HepG2 (cell line): ENCODE measurements at regions not wholly inside any gene's neighbourhood (a gene's known extent, or its start where the extent isn't known, plus 50 kb on each side); places are given as distances from the start of the nearest gene placed in this dataset.

Source experiments
- ATAC-seq: fragments of 200-7000 bp; cut with Tn5 transposase; 3 replicates; pipeline ENCODE4 v1.9.1; 2020; ENCODE audit warnings: mild to moderate bottlenecking, moderate library complexity
- BruUV-seq: library from RNA; stranded (reverse); fragments of 400-500 nt; replicated peaks from 2 replicates; lab custom pipeline; 2021; lab: Mats Ljungman, UMichigan
- CTCF ChIA-PET: fragments of 300-600 bp; formaldehyde crosslinking; extraction: SDS; loops from one replicate; lab custom pipeline; 2021; ENCODE audit warnings: low total read pairs, inconsistent platforms, low intra/inter-chr PET ratio; lab: Yijun Ruan, JAX
- POLR2A ChIA-PET: fragments of 350-600 bp; sonication (Branson Sonifier 250); formaldehyde crosslinking; loops from one replicate; lab custom pipeline; 2020; ENCODE audit warnings: antibody characterized with exemption, inconsistent platforms; lab: Yijun Ruan, JAX
- DNase-seq: peaks from one replicate; pipeline ENCODE4 v3.0.0-alpha.2; 2015; ENCODE audit warnings: low spot score
- FAIRE-seq: peaks from 3 replicates; lab custom pipeline; 2011; peaks lifted over from hg19 to GRCh38; lab: Jason Lieb, UNC
- H2AFZ ChIP-seq: one replicate; pipeline ENCODE4 v1.6.1; 2011; ENCODE audit warnings: low read length, inconsistent platforms
- H3K27ac ChIP-seq: fragments of 300-600 bp; 3 replicates; pipeline ENCODE4 v1.8.0; 2011; ENCODE audit warnings: mixed run types, mild to moderate bottlenecking, mixed read lengths, low read length, inconsistent platforms; ENCODE audit not compliant: insufficient read depth; ENCODE audit errors: extremely low read length
- H3K27me3 ChIP-seq, 2 experiments: fragments of 200-600 bp in 1 of 2; 2 replicates in 1 of 2; 3 replicates in 1 of 2; pipeline versions ENCODE4 v1.6.0 to v1.8.0; 2011; ENCODE audit warnings: low read length in 2 of 2, mild to moderate bottlenecking in 2 of 2, moderate library complexity in 2 of 2, inconsistent platforms in 1 of 2; ENCODE audit not compliant: insufficient read depth in 2 of 2, control insufficient read depth in 1 of 2
- H3K36me3 ChIP-seq, 2 experiments: fragments of 200-600 bp in 1 of 2; replicated peaks in 1 of 2; 2 replicates in 1 of 2; 3 replicates in 1 of 2; pipeline versions ENCODE4 v1.5.1 to v1.8.0; 2011; ENCODE audit warnings: low read length in 2 of 2, inconsistent platforms in 1 of 2; ENCODE audit not compliant: insufficient read depth in 2 of 2, control insufficient read depth in 1 of 2
- H3K4me1 ChIP-seq: 2 replicates; pipeline ENCODE4 v1.5.1; 2012; ENCODE audit warnings: low read length, inconsistent platforms; ENCODE audit not compliant: insufficient read depth
- H3K4me2 ChIP-seq: 2 replicates; pipeline ENCODE4 v1.6.0; 2011; ENCODE audit warnings: low read depth, low read length, inconsistent platforms
- H3K4me3 ChIP-seq, 3 experiments: fragments of 200-600 bp in 1 of 3; sonication (generic), shearing (Covaris generic) in 1 of 3; replicated peaks in 1 of 3; 2 replicates each; pipeline ENCODE4 v1.5.1; 2011 to 2016; ENCODE audit warnings: low read length in 3 of 3, inconsistent platforms in 2 of 3, low read depth in 2 of 3, mild to moderate bottlenecking in 2 of 3, control low read depth in 1 of 3, mixed read lengths in 1 of 3; ENCODE audit not compliant: insufficient read depth in 1 of 3
- H3K79me2 ChIP-seq: one replicate; pipeline ENCODE4 v1.6.1; 2011; ENCODE audit warnings: low read length, inconsistent platforms; ENCODE audit not compliant: insufficient read depth
- H3K9ac ChIP-seq: 2 replicates; pipeline ENCODE4 v1.6.0; 2011; ENCODE audit warnings: mild to moderate bottlenecking, low read depth, low read length, inconsistent platforms; ENCODE audit not compliant: insufficient read depth
- H3K9me3 ChIP-seq: 2 replicates; pipeline ENCODE4 v1.5.1; 2012; ENCODE audit warnings: mild to moderate bottlenecking, low read length
- H4K20me1 ChIP-seq: 2 replicates; pipeline ENCODE4 v1.6.0; 2011; ENCODE audit warnings: inconsistent platforms, mild to moderate bottlenecking, low read length, moderate library complexity; ENCODE audit not compliant: insufficient read depth
- CBX5 ChIP-seq: sonication (generic); formaldehyde crosslinking; IDR thresholded peaks from 2 replicates; pipeline ENCODE4 v1.4.0; 2020; ENCODE audit warnings: missing genetic modification reagents, borderline replicate concordance
- JUND ChIP-seq: sonication (generic); formaldehyde crosslinking; IDR thresholded peaks from 2 replicates; pipeline ENCODE4 v1.8.0; 2022; ENCODE audit warnings: mild to moderate bottlenecking, missing genetic modification reagents
- PRDM15 ChIP-seq: sonication (generic); formaldehyde crosslinking; IDR thresholded peaks from 2 replicates; pipeline ENCODE4 v1.4.0; 2020; ENCODE audit warnings: missing genetic modification reagents
- REL ChIP-seq: sonication (generic); formaldehyde crosslinking; conservative IDR thresholded peaks from 2 replicates; pipeline ENCODE4 v1.8.0; 2022; ENCODE audit warnings: mild to moderate bottlenecking, missing genetic modification reagents, moderate library complexity
- TCF12 ChIP-seq, 2 experiments: fragments of 450-650 bp in 1 of 2; sonication (generic) in 1 of 2; formaldehyde crosslinking in 1 of 2; IDR thresholded peaks; 2 replicates each; pipeline versions ENCODE4 v1.6.1 to v1.8.0; 2017 to 2022; ENCODE audit warnings: antibody characterized with exemption in 1 of 2, mild to moderate bottlenecking in 1 of 2, missing genetic modification reagents in 1 of 2, moderate library complexity in 1 of 2
- ZBTB14 ChIP-seq: sonication (generic); formaldehyde crosslinking; IDR thresholded peaks from 2 replicates; pipeline ENCODE4 v1.4.0; 2020; ENCODE audit warnings: missing genetic modification reagents
- ZHX2 ChIP-seq, 2 experiments: sonication (generic) in 1 of 2; formaldehyde crosslinking in 1 of 2; IDR thresholded peaks; 2 replicates each; pipeline versions ENCODE4 v1.6.1 to v1.9.0; 2014 to 2022; ENCODE audit warnings: antibody characterized with exemption in 1 of 2, borderline replicate concordance in 1 of 2, inconsistent platforms in 1 of 2, low read depth in 1 of 2, missing genetic modification reagents in 1 of 2
- ZNF205 ChIP-seq: IDR thresholded peaks from 2 replicates; pipeline ENCODE4 v1.6.1; 2018; ENCODE audit warnings: missing biosample characterization, missing genetic modification reagents
- ZNF343 ChIP-seq: sonication (generic); formaldehyde crosslinking; IDR thresholded peaks from 2 replicates; pipeline ENCODE4 v1.4.0; 2020; ENCODE audit warnings: mild to moderate bottlenecking, missing genetic modification reagents
- ZNF552 ChIP-seq: sonication (generic); formaldehyde crosslinking; IDR thresholded peaks from 2 replicates; pipeline ENCODE4 v1.9.0; 2022; ENCODE audit warnings: missing genetic modification reagents, mild to moderate bottlenecking, borderline replicate concordance
- ZNF598 ChIP-seq: sonication (generic); formaldehyde crosslinking; IDR thresholded peaks from 2 replicates; pipeline ENCODE4 v1.5.1; 2020; ENCODE audit warnings: mild to moderate bottlenecking, missing genetic modification reagents, borderline replicate concordance
- ZNF614 ChIP-seq: IDR thresholded peaks from 2 replicates; pipeline ENCODE4 v1.6.1; 2018; ENCODE audit warnings: missing biosample characterization, missing genetic modification reagents, inconsistent platforms, borderline replicate concordance
- WGBS: methylation state at CpG from one replicate; pipeline ENCODE4 v1.1.6; 2017; ENCODE audit warnings: low lambda C conversion rate; 5-methylcytosine and 5-hydroxymethylcytosine counted together
- in situ Hi-C: cut with HindIII; loops from 2 replicates; pipeline ENCODE4 v1.10.0; 2017; ENCODE audit warnings: low pct_unique_long_range_greater_than_20kb; ENCODE audit not compliant: extremely low pct_ligation_motif_present
- intact Hi-C: fragments of 100-400 bp; cut with micrococcal nuclease; formaldehyde crosslinking; loops from one replicate; pipeline ENCODE4 v1.10.0; 2022; ENCODE audit not compliant: unreplicated experiment

GRCh38 chr12:60174941-60175340 is 579.1 kb downstream of the SLC16A7 start (continued):
- TF ChIP-seq ZHX2 (IDR thresholded peaks at IDR 0.05; ENCODE audit: low read depth), result no peak
- TF ChIP-seq ZHX2 (CRISPR knock-in tag; IDR thresholded peaks at IDR 0.05; ENCODE audit: borderline replicate concordance), result no peak

- no TSS peak for BruUV-seq
- DNase-seq, result no peak
- no peaks in the 10 kb centered on the region for H3K27me3 ChIP-seq
- H2AFZ ChIP-seq, result no peak overlapping the region
- CTCF ChIA-PET, result no interaction called here
- WGBS, result under 1% methylated on average over 6 of the region's 6 CpGs
- in situ Hi-C loops, result no loop called here
- no peak overlapping the region for H3K4me2 ChIP-seq
- no peaks in the 10 kb centered on the region for H3K4me1 ChIP-seq
- H3K9ac ChIP-seq, result no peak overlapping the region
- H3K79me2 ChIP-seq, result no peaks in the 10 kb centered on the region
- no peak overlapping the region for H3K4me3 ChIP-seq
- POLR2A ChIA-PET, result no interaction called here
- no peak overlapping the region for H3K27ac ChIP-seq
- intact Hi-C loops, result no loop called here
- H3K36me3 ChIP-seq, result no peaks in the 10 kb centered on the region
- H3K9me3 ChIP-seq, result no peaks in the 10 kb centered on the region
- no peak for FAIRE-seq
- H4K20me1 ChIP-seq, result no peaks in the 10 kb centered on the region
- ATAC-seq, result no peak
- no peak for TF ChIP-seq ZNF552 (CRISPR knock-in tag)
- TF ChIP-seq ZNF598 (CRISPR knock-in tag), result no peak
- no peak for TF ChIP-seq TCF12 (IDR thresholded peaks at IDR 0.05)
- TF ChIP-seq TCF12 (CRISPR knock-in tag; IDR thresholded peaks at IDR 0.05), result no peak
- TF ChIP-seq PRDM15 (CRISPR knock-in tag), result no peak
- TF ChIP-seq REL (CRISPR knock-in tag), result no peak
- no peak for TF ChIP-seq ZNF614 (CRISPR knock-in tag)
- no peak for TF ChIP-seq ZBTB14 (CRISPR knock-in tag)
- no peak for TF ChIP-seq ZNF343 (CRISPR knock-in tag)
- no peak for TF ChIP-seq CBX5 (CRISPR knock-in tag)
- TF ChIP-seq JUND (CRISPR knock-in tag), result no peak
- TF ChIP-seq ZNF205 (CRISPR knock-in tag), result no peak
Observed at GRCh38 chr12:60176891-60177290, 581.1 kb downstream of the SLC16A7 start.
